Cardiac septum (tissue), 1 donor: ENCODE measurements at regions not wholly inside any gene's neighbourhood (a gene's known extent, or its start where the extent isn't known, plus 50 kb on each side); places are given as distances from the start of the nearest gene placed in this dataset.

Experiments used
- DNase-seq: peaks from one replicate; pipeline ENCODE4 v3.0.0-alpha.2; 2020; ENCODE audit warnings: low spot score
- intact Hi-C: fragments of 100-400 bp; cut with DNase I; formaldehyde crosslinking; loops from one replicate; pipeline ENCODE4 v1.14.0; 2022
- donor health status: DM: no; HTN: no; CAD: no.

DNA sequence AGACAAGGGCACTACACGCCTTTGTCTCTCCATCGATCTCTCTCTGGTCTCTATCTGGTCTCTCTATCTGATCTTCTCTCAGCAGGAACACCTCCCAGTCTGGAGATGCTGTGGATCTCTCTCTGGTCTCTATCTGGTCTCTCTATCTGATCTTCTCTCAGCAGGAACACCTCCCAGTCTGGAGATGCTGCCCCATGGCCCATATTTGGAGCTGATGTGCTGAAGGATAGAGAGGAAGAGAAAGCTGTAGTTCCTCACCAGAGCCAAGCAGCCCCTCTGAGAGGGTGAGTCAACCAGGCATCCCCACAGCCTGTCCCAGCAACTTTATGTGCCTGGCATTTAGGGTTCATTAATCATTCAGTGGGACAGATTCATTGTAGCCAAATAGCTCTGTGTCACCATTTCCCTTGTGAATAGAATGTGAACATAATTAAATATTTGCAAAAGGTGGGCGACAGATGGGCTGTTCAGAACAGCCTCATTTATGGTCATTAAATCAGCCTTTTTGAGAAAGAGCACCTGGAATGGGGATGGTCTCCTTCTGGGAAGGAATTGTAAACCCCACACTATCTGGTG, 189.3 kb upstream of the MAST4 start:
- intact Hi-C loops = no loop called here
- DNase-seq = no peak

DNA sequence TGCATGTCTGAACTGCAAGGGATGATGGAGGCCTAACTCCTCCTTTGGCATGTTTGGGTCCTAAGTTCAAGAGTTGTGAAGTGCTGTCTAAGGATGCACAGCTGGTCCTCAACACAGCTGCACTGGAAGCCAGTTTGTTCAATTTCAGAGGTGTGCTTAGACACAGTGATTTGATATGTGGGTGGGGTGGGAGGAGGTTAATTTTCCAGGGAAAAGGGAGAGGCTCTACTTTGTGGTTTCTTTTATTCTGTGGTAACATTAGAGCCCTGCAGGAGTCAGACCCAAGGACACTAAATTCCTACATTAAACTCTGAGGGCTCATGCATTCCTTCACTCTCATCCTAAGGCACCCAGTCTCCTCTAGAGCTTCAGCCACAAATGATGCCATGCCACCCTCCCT, 188.4 kb upstream of the MAST4 start:
- DNase-seq = no peak
- intact Hi-C loops = no loop called here

DNA sequence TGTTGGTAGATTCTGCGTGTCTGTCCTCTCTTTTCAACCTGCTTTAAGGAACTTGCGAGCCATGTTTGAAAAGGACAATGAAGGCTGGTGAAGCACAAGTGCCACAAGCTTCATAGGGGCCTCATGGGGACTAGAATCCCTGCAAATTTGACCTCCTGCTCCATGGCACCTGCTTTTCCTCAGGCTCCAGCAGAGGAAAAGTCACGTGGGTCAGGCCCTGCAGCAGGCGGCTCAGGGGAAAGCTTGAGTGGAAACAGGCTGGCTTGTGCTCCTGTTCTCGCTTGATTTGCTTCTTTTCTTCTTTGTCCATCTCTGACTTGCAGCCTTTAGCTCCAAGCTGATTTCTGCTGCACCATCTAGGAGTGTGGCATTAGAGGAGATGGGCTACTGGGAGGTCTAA, 187.6 kb upstream of the MAST4 start:
- DNase-seq = no peak
- intact Hi-C loops = no loop called here

DNA sequence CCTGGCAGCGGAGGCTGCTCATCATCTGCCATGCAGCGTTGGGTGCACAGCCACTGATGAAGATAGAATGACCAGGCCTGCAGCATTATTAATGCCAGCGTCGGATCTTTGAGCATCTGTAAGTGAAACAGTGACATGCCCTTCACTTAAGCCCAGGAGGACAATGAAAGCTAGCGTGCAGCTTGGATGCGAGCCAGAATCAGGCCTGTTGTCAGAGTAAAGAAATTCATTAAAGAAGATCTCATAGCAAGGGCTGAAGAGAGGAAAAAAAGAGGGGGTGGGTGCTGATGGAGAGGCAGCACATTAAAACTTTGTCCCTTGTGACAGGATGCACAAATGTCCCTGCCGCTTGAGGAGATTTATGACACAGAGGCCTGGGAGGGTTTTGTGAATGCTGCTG, 186.1 kb upstream of the MAST4 start:
- intact Hi-C loops = no loop called here
- no peak for DNase-seq

DNA sequence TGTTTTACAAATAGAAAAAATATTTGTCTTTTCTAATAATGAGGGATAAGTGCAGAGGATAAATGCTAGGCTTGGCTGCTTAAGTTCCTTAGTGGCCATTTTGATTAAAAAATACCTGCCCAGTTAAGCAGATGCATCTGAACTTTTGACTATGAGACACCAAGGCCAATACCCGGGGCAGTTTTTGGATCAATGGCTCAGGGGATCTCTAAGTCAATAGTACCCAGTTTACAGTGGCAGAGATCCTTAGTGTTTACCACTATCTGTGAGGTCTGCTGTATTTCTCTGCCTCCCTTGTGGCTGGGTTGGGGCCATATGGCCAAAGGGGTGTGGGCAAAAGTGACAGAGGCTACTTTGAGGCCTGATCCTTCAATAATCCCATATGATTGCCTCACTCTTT, 184.5 kb upstream of the MAST4 start:
- DNase-seq = no peak
- intact Hi-C loops = no loop called here

DNA sequence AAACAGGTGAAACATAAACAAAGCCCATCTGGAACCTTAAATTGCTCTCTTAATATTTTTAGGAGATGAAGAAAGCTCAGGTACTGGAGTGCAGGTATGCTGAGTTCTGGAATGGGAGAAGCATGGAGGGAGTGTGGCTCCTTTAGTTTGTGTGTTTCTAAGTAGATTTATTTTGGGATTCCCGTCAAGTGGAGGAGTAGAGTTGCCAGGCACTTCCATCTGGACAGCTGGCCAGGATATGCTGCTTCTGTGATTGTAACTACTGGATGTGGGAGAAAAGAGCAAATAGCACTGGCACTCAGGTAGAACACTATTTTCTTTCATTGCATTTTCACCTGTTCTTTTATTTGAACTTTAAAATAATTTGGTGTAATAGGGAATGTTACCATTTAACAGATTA, 182.3 kb upstream of the MAST4 start:
- no peak for DNase-seq
- intact Hi-C loops = no loop called here

DNA sequence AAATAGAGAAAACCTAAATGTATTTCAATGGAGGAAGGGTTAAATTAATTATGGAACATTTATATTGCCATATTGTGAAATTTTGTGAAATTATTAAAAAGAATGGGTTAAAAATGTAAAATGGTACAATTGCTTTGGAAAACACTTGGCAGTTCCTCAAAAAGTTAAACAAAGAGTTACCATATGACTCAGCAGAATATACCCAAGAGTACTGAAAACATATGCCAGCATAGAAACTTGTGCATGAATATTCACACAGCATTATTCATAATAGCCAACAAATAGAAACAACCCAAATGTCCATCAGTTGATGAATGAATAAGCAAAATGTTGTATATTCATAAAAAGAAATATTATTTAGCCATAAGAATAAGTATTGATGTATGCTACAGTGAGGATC, 181.0 kb upstream of the MAST4 start:
- intact Hi-C loops = no loop called here
- no peak for DNase-seq

DNA sequence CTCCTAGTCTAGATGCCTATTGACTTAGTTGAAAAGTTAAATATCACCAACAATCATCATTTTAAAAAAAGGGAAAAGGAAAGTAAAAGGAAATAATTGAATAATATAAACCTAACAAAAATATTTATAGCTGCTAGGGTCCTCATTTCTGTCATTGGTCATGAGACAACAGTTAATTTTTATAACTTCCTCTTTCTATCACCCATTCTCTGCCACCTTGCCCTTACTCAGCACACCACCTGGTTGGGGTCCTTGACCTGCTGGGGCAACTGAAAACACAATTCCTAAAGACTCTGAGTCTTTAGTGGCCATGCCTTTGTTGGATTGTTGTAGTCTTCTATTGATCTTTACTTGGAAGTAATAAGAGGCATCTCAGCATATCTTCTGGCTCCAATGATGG, 179.5 kb upstream of the MAST4 start:
- DNase-seq = no peak
- intact Hi-C loops = no loop called here

DNA sequence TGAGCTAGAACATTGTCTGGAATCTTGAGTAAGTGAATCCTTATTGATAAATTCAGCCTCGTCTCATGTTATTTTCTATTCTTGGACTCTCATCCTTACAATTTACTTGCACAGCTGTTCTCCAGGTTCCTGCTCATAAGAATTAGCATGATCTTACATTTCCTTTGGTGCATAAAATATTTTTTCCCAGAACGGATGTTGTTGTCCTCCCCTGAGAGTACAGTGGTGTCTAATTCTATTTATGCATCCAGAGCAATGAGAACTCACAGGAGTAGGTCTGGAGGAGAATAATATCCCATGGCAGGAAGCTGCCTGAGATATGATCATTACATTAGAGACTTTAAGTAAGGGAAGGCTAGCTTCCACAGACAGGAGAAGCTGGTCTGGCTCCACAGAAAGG, 178.4 kb upstream of the MAST4 start:
- no peak for DNase-seq
- intact Hi-C loops = no loop called here

DNA sequence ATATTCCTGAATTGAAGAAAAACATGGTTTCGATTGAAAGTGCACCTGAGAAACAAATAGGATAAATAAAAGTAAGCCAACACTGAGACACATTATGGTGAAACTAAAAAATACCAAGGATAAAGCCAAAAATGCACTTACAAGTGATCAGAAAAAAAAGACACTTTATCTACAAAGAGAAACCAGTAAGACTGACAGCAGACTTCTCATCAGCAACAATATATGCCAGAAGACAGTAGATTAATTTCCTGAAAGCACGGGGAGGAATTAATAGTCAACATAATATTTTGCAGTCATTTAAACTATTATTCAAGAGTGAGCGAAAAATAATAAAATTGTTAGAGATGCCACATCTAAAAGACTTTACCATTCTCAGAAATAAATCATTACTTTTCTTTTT, 172.7 kb upstream of the MAST4 start:
- no peak for DNase-seq
- intact Hi-C loops = no loop called here

DNA sequence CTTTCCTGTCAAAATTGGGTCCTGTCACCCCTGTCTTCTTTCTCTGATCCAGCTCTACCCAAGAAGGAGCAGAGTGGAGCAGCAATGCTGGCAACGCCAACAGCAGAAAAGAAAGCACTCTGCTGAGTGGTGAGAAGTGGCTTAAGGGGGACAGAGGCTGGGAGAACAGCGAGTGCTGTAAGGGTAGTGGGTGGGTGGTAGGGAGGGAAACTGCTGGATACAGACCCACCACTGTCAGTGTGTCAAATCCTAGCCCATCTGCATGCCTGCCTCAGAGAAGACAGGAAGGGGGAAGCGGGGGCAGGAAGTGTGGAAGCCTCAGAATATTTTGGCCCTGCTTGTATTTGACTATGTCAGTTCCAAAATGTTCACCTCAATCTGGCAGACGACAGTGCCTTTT, 170.4 kb upstream of the MAST4 start:
- intact Hi-C loops = no loop called here
- DNase-seq = no peak

DNA sequence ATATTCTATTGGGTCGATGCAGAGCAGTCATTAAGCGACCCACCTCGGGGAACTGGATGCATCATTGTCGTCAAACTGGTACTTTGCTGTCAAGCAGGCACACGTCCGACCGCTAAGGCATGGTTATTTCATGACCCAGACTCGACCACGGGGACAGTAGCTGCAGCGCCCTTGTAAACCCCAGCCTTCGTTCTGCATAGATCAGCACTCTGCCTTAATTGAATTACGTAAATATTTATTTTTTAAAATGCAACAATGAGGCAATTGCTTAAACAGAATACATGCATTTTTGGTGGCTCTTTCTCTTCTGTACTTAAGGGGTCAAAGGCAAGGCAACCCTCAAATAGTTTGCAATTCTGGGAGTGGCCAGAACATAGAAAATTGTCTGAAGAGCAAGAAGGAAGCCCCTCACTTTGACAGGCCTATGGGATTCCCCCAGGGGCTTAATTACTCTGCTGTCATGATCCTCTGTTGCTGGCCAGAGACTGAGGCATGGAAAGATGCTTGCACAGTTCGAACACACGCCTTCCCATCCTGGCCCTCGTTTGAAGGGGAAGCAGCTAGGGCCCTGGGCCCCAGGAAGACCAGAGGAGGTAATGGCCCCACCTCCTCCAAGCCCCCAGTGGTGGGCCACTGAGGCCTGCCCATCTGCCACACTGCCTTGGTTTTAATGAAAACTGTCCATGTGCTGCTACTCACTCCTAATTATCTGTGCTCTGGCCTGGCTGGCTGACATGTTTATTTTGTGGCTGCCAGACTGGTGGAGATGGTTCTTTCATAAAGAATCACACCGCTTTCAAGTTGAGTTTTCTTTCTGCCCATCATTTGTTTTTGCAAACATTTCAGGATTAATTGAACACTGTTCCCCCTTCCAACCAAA, 169.7 kb upstream of the MAST4 start:
- intact Hi-C loops = no loop called here

DNA sequence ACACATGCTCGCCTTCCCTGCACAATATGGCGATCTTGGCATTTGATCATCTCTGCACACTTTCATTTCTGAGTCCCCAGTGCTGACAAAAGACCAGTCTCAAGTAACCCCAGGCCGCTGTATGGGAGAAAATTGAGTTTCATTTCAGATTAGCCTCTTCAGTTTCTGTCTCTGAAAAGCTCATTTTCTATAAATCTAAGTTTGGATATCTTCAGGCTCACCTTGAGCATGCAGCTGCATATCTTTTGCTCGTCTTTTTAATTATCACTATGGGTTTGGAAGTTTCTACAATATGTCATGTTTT, 169.1 kb upstream of the MAST4 start:
- no peak for DNase-seq
- intact Hi-C loops = no loop called here

More for the DNA sequence above, 169.7 kb upstream of the MAST4 start:
- no peak for DNase-seq

DNA sequence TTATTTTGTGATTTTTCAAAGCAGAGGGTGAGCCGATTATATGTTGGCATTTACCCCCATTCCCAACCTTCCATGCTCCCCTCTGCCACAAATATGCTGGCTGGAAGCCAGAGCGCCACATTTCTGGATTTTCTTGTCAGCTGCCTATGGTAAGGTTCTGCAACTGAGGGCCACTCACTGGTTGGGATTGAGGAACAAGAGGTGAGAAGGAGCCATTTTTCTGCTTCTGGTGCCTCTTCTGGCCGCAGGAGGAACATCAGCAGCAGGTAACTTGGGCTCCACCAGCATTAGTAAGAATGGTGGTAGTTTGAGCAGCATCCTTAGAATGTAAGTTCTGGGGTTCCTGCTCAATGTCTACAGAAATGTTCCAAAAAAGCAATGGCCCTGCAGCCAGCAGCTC, 159.5 kb upstream of the MAST4 start:
- intact Hi-C loops = loop anchor here (2.0 to 5.0 kb wide), 2 partner anchors 70 to 161 kb away; partner anchors contain the start of gene MAST4
- no peak for DNase-seq

DNA sequence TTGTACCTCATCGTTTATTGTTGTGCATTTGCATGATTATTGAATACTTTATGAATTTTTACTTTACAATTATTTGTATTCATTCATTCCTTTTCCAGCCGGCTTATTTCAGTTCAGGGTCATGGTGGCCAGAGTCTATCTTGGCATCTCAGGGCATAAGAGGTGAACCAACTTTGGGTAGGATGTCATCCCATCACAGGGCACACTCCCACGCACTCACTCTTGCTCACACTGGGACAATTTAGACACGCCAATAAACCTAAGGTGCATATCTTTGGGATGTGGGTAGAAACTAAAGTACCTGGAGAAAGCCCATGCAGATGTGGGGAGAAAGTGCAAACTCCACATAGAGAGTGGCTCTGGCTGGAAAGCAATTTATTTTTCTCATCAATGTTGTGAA, 158.1 kb upstream of the MAST4 start:
- no peak for DNase-seq
- intact Hi-C loops = loop anchor here (2.0 to 5.0 kb wide), 2 partner anchors 113 to 159 kb away; partner anchors contain the start of gene MAST4

DNA sequence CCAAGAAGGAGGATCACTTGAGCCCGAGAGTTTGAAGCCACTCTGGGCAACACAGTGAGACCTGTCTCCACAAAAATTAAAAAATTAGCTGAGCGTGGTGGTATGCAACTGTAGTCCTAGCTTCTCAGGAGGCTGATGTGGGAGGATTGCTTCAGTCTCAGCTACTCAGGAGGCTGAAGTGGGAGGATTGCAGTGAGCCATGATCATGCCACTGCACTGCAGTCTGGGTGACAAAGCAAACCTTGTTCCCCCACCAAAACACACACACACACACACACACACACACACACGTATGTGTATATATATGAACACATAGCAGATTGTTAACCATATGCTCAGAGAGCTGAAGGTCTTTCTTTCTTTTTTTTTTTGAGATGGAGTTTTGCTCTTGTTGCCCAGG, 157.5 kb upstream of the MAST4 start:
- intact Hi-C loops = loop anchor here (2.0 to 5.0 kb wide), 2 partner anchors 114 to 159 kb away; partner anchors contain the start of gene MAST4

DNA sequence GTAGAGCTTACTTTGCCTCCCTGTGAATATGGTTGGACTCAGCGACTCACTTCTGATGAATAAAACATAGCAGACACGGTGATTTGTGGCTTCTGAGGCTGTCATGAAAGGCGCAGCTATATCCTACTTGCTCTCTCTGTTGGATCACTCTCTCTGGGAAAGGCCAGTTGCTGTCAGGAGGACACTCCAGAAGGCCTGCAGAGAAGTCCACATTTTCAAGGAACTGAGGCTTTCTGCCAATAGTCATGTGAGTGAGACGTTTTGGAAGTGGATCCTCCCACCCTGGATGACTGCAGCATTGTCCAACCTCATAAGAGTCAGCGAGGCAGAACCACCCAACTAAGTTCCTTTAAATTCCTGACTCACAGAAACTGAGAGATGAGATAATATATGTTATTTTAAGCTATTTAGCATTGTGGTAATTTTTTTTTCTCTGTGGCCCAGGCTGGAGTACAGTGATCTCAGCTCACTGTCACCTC, 156.0 kb upstream of the MAST4 start:
- intact Hi-C loops = loop anchor here (5.0 kb wide), 1 partner anchor 133 kb away; no protein-coding TSS in a partner anchor
- no peak for DNase-seq

More for the DNA sequence above, 157.5 kb upstream of the MAST4 start:
- no peak for DNase-seq

DNA sequence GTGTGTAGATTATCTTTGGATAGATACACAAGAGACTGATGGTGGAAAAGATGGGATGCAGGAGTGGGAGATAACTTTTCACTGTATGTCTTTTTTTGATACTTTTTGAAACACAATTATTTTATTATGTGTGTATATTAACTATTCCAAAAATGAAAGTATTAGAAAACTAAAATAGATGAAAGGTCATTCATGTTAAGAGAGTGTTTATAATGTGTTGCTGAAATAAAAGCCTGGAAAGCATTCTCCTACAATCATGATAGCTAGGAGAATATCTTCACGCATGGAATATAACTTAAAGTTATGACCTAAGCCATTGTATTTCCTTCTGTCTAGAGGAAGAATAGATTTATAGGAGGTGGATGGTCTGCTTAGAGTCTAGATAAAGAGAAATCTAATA, 154.8 kb upstream of the MAST4 start:
- intact Hi-C loops = loop anchor here (5.0 kb wide), 1 partner anchor 134 kb away; no protein-coding TSS in a partner anchor
- no peak for DNase-seq

DNA sequence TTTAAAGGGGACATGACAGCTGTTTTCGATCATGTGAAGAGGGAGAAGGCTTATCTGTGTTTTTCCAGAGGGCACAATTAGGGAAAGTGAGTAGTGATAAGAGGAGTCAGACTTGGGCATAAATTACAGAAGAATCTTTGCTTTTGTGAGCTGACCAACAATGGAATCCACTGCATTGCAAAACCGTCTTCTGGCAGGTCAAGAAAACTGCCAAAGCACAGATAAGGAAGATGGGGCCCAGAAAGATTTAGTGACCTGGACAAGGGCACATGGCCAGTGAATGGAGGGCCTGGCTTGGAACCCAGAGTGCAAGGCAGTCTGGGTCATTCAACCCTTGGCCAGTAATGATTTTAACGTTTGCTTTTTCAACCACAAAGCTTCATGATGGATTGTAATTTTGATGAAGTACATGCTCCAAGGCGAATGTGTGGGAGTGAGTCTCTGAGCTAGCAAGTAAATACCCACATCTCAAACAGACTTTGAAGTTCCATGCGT, 153.2 kb upstream of the MAST4 start:
- no peak for DNase-seq

DNA sequence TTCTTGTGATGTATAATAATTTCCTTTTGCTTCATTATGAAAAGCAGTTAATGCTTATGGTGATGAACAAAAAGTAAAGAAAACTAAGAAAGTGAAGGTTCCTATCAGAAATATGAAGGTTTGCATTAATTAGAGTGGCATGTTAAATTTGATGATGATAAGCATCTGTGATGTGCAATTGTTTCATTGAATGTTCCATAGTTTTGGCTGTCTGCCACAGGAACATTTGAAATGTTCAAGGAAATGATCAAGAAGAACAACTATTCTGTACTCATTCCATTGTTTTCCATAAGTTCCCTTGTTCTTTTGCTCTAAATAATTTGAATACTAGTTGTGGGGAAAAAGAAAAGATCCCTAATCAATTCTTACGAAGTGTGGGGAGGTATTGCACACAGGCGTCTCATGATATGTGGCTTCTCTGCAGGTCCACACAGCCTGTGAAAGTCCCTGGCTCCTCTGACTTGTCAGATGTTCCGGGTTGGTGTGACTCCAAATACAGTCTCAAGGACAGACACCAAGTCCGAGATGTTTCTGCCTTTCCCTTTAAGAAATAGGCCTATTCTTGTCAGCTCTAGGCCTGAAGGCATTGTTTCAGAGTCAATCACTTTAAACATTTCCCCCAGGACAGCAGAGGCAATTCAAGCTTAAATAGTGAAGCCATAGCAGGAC, 152.6 kb upstream of the MAST4 start:
- no peak for DNase-seq
- intact Hi-C loops = loop anchor here (5.0 kb wide), 1 partner anchor 136 kb away; no protein-coding TSS in a partner anchor

More for the DNA sequence above, 153.2 kb upstream of the MAST4 start:
- intact Hi-C loops = loop anchor here (5.0 kb wide), 1 partner anchor 136 kb away; no protein-coding TSS in a partner anchor
